Stomach (tissue), 8 donors: ENCODE measurements at regions not wholly inside any gene's neighbourhood (a gene's known extent, or its start where the extent isn't known, plus 50 kb on each side); places are given as distances from the start of the nearest gene placed in this dataset.

ENCODE experiments used
- DNase-seq, 2 donors: peaks; one replicate each; pipeline versions ENCODE4 v3.0.0 to v3.0.0-alpha.2; 2013 to 2019
- H3K27ac ChIP-seq, 5 donors: fragments of 200-600 bp in 4 of 5; sonication (generic) in 4 of 5; one replicate each; pipeline ENCODE4 v1.5.1; 2013 to 2019; ENCODE audit warnings: mild to moderate bottlenecking in 1 of 5, moderate library complexity in 1 of 5
- H3K27me3 ChIP-seq, 3 donors: fragments of 200-600 bp; sonication (generic); one replicate each; pipeline ENCODE4 v1.5.1; 2017 to 2019; ENCODE audit warnings: mixed run types in 1 of 3
- H3K36me3 ChIP-seq, 4 donors: fragments of 200-600 bp; sonication (generic); 1 replicate in 3 of 4; 2 replicates in 1 of 4; pipeline ENCODE4 v1.5.1; 2016 to 2019
- H3K4me1 ChIP-seq, 4 donors: fragments of 200-600 bp; sonication (generic); one replicate each; pipeline ENCODE4 v1.5.1; 2016 to 2019
- H3K4me3 ChIP-seq, 4 donors: fragments of 200-600 bp; sonication (generic) in 3 of 4; one replicate each; pipeline ENCODE4 v1.5.1; 2016 to 2019; ENCODE audit warnings: mild to moderate bottlenecking in 1 of 4
- H3K9me3 ChIP-seq, 4 donors: fragments of 200-600 bp; sonication (generic); one replicate each; pipeline ENCODE4 v1.5.1; 2016 to 2019
- EP300 ChIP-seq: sonication (generic); formaldehyde crosslinking; IDR thresholded peaks from one replicate; pipeline ENCODE4 v1.6.1; 2017; ENCODE audit warnings: antibody characterized with exemption
- POLR2A ChIP-seq, 4 donors: fragments of 450-650 bp; IDR thresholded peaks; one replicate each; pipeline ENCODE4 v1.6.1; 2016; ENCODE audit warnings: antibody characterized with exemption in 4 of 4, control low read depth in 2 of 4, mild to moderate bottlenecking in 1 of 4, moderate library complexity in 1 of 4
- POLR2AphosphoS5 ChIP-seq, 3 donors: sonication (generic); formaldehyde crosslinking; IDR thresholded peaks; one replicate each; pipeline ENCODE4 v1.6.1; 2016; ENCODE audit warnings: antibody characterized with exemption in 3 of 3
- WGBS, 5 donors: extraction: QIAGEN DNeasy Blood & Tissue Kit in 3 of 5; methylation state at CpG; one replicate each; pipeline versions ENCODE4 v1.1.5 to v1.1.7; 2013 to 2018; 5-methylcytosine and 5-hydroxymethylcytosine counted together
- intact Hi-C: fragments of 100-400 bp; cut with DNase I; formaldehyde crosslinking; loops from one replicate; pipeline ENCODE4 v1.15.1; 2023; ENCODE audit warnings: low total_unique reads
- TF ChIP-seq, protein P1 (sequence below), 7 experiments: fragments of 450-650 bp in 4 of 7; fragments of 200-600 bp in 3 of 7; sonication (generic) in 3 of 7; IDR thresholded peaks; one replicate each; pipeline ENCODE4 v1.5.1; 2016 to 2019; ENCODE audit warnings: antibody characterized with exemption in 7 of 7, control low read depth in 2 of 7, mild to moderate bottlenecking in 1 of 7
- donor health status: healthy with polysubstance abuse.
- donor health status: Bipolar disorder and iron deficiency.
- donor health status: healthy.

DNA sequence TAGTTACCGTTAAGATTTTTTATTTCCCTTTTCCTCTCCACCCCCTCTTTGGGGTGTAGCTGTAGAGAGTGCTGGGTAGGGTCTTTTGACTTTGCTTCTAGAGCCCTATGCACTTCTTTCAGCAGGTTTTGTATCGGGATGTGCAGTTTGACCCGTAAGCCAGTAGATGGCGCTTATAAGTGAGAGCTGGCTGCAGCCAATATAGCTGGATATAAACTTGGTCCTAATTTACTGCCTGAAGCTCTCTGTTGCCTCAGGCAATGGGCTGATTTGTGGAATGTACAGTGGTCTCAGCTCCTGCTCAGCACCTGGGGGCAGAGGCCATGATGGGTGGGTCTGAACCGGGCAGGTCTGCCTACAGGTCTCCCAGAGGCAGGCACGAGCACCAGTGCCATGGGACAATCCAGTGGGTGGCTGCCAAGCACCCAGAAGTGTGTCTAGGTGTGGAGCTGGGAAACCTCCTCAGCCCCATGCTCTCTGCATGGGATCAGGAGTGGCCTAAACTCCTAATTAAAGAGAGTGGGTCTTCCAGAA, 146.5 kb downstream of the SPANXN1 start:
- no peaks in the 10 kb centered on the region for H3K4me1 ChIP-seq
- no peak overlapping the region for H3K27ac ChIP-seq
- H3K27me3 ChIP-seq = no peaks in the 10 kb centered on the region
- H3K4me3 ChIP-seq = no peak overlapping the region
- WGBS, 5 donors = 16 to 33% (median 23%) methylated on average over 3 to 6 of the region's 6 CpGs
- no peak for TF ChIP-seq POLR2AphosphoS5 (IDR thresholded peaks at IDR 0.05)
- no peak for TF ChIP-seq EP300
- no peak for TF ChIP-seq POLR2A (IDR thresholded peaks at IDR 0.05)
- TF ChIP-seq, protein P1, sequence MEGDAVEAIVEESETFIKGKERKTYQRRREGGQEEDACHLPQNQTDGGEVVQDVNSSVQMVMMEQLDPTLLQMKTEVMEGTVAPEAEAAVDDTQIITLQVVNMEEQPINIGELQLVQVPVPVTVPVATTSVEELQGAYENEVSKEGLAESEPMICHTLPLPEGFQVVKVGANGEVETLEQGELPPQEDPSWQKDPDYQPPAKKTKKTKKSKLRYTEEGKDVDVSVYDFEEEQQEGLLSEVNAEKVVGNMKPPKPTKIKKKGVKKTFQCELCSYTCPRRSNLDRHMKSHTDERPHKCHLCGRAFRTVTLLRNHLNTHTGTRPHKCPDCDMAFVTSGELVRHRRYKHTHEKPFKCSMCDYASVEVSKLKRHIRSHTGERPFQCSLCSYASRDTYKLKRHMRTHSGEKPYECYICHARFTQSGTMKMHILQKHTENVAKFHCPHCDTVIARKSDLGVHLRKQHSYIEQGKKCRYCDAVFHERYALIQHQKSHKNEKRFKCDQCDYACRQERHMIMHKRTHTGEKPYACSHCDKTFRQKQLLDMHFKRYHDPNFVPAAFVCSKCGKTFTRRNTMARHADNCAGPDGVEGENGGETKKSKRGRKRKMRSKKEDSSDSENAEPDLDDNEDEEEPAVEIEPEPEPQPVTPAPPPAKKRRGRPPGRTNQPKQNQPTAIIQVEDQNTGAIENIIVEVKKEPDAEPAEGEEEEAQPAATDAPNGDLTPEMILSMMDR (IDR thresholded peaks at IDR 0.05) = no peak
- DNase-seq = no peak
- no peaks in the 10 kb centered on the region for H3K36me3 ChIP-seq
- intact Hi-C loops = no loop called here
- H3K9me3 ChIP-seq = peaks cover 0 to 22% (median 12%) of the 10 kb centered on the region in 4 donors

DNA sequence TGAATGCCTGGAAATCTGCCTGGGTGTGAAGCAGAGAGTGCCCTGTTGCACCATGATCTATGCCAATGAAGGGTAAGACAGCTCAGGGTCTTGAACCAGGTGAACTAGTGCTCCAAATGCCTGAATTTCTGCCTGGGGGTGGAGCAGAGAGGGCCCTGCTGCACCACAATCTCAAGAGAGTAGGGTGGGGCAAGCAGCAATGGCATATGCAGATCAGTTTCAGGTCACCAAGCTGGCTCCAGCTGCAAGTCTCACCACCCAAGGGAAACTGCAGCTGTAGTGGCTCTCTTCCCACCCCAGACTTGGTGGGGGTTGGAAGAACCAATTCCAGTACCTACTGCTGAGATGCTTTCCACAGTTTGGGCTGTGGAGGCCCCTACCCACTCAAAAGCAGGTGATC, 147.0 kb downstream of the SPANXN1 start:
- intact Hi-C loops = no loop called here
- Histone ChIP-seq H3K4me3 (no peak overlapping the region), H3K9me3 (peaks cover 0 to 22% (median 12%) of the 10 kb centered on the region in 4 donors), H3K27me3 (no peaks in the 10 kb centered on the region), H3K4me1 (no peaks in the 10 kb centered on the region), H3K27ac (no peak overlapping the region), H3K36me3 (no peaks in the 10 kb centered on the region)
- no peak for DNase-seq
- TF ChIP-seq POLR2AphosphoS5 (IDR thresholded peaks at IDR 0.05) (no peak), EP300 (no peak), POLR2A (IDR thresholded peaks at IDR 0.05) (no peak)
- TF ChIP-seq, protein P1 (IDR thresholded peaks at IDR 0.05) = no peak

DNA sequence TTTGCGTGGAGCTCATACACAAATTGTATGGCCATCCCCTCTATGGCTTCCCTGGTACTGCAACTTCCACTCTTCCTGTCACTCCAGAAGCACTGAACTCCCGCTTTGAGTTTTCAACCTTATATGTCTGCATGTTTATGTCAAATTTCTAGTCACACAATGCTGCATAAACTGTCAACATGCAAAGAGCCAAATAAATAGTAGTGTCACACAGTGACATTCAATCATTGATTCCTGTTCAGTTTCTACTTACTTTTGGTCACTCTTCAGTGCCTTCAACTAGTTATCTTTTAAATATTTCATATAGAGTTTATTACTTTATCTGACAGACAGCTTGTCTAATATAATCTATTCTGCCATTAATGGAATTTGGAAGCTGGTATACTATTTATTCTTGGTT, 149.3 kb downstream of the SPANXN1 start:
- Histone ChIP-seq H3K4me3 (no peak overlapping the region), H3K27me3 (no peaks in the 10 kb centered on the region), H3K36me3 (no peaks in the 10 kb centered on the region), H3K9me3 (peaks cover 0 to 22% (median 12%) of the 10 kb centered on the region in 4 donors), H3K4me1 (no peaks in the 10 kb centered on the region), H3K27ac (no peak overlapping the region)
- TF ChIP-seq POLR2AphosphoS5 (IDR thresholded peaks at IDR 0.05) (no peak), POLR2A (IDR thresholded peaks at IDR 0.05) (no peak), EP300 (no peak)
- TF ChIP-seq, protein P1 (IDR thresholded peaks at IDR 0.05) = no peak
- no peak for DNase-seq
- intact Hi-C loops = no loop called here
- WGBS, 5 donors = 71 to 100% (median 75%) methylated on average over 2 of the region's 2 CpGs

DNA sequence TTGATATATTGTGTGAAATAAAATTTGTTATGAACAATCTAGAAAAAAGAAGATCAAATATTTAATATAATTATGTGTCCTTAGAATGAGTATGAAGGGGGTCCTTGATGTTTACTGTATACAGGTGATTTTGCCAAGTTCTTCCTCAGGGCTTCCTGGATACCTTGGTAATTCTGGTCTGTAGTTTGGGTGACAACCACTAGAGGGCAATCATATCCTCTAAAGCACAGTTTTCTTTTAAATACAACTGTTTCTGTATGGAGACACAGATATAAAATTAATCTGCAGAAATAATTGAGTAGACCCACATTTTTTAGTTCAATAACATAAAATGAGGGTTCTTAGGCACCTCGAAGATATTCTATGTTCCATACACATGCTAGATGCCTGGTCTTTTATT, 157.7 kb downstream of the SPANXN1 start:
- DNase-seq = peak in 1 of 2 donors; percentile 39
- Histone ChIP-seq H3K4me1 (no peaks in the 10 kb centered on the region), H3K9me3 (no peaks in the 10 kb centered on the region), H3K27me3 (no peaks in the 10 kb centered on the region), H3K4me3 (no peak overlapping the region), H3K27ac (no peak overlapping the region), H3K36me3 (no peaks in the 10 kb centered on the region)
- 0 to 8% (median 0%) methylated on average over 1 of the region's 1 CpG for whole genome bisulfite sequencing, 5 donors
- no peak for TF ChIP-seq EP300
- TF ChIP-seq, protein P1 (IDR thresholded peaks at IDR 0.05) = peak in 4 of 7 experiments; percentile 22 to 39 (median 28)
- intact Hi-C loops = no loop called here
